Adrenal gland (tissue), 5 donors: ENCODE measurements at regions not wholly inside any gene's neighbourhood (a gene's known extent, or its start where the extent isn't known, plus 50 kb on each side); places are given as distances from the start of the nearest gene placed in this dataset.
"Not testable (repeated sequence)": the region's sequence is repeated elsewhere in the genome, so short reads cannot be mapped to it uniquely, and the experiment has no call there.

Experiments used
- CTCF ChIP-seq, 6 experiments: fragments of 450-650 bp in 4 of 6; fragments of 200-600 bp in 2 of 6; sonication (generic) in 1 of 6; IDR thresholded peaks; 1 replicate in 5 of 6; 2 replicates in 1 of 6; pipeline versions ENCODE4 v1.5.1 to v1.8.0; 2016 to 2021; ENCODE audit warnings: antibody characterized with exemption in 6 of 6, mild to moderate bottlenecking in 2 of 6, moderate library complexity in 1 of 6
- POLR2A ChIP-seq, 2 donors: fragments of 450-650 bp; IDR thresholded peaks; one replicate each; pipeline ENCODE4 v1.6.1; 2017; ENCODE audit warnings: antibody characterized with exemption in 2 of 2, mild to moderate bottlenecking in 2 of 2, moderate library complexity in 1 of 2
- donor health status: DM: no; HTN: no; CAD: no.

GRCh38 chrY:17729474-17729873, 150.5 kb downstream of the CDY2B start:
- not testable (repeated sequence) for TF ChIP-seq POLR2A, CTCF (IDR thresholded peaks at IDR 0.05)
